ENCODE measurements at regions not wholly inside any gene's neighbourhood (a gene's known extent, or its start where the extent isn't known, plus 50 kb on each side); places are given as distances from the start of the nearest gene placed in this dataset.
A peak's percentile ranks its signal among the peaks of the same experiment; 100 is the strongest.

GRCh38 chr1:62995173-62995572 lies 211.2 kb downstream of the ATG4C start:
- Histone ChIP-seq H3K27me3 (no peaks in the 10 kb centered on the region), H3K4me1 (ENCODE audit: low read depth) (no peaks in the 10 kb centered on the region), H3K27ac (no peak overlapping the region), H3K36me3 (no peaks in the 10 kb centered on the region), H3K4me3 (no peak overlapping the region), H3K9me3 (ENCODE audit: low read depth) (no peaks in the 10 kb centered on the region)
- TF ChIP-seq CTCF (IDR thresholded peaks at IDR 0.05; ENCODE audit: low read depth, low read length): no peak
- DNase-seq (ENCODE audit: low read depth in 1 of 2, low spot score in 1 of 2): no peak

- no peak overlapping the region for H3K4me3 ChIP-seq
- no peaks in the 10 kb centered on the region for H3K4me1 ChIP-seq (ENCODE audit: low read depth)
- no peak for DNase-seq (ENCODE audit: low read depth in 1 of 2, low spot score in 1 of 2)
- no peak overlapping the region for H3K27ac ChIP-seq
- H3K36me3 ChIP-seq: no peaks in the 10 kb centered on the region
- H3K27me3 ChIP-seq: no peaks in the 10 kb centered on the region
- no peaks in the 10 kb centered on the region for H3K9me3 ChIP-seq (ENCODE audit: low read depth)
- no peak for TF ChIP-seq CTCF (IDR thresholded peaks at IDR 0.05; ENCODE audit: low read depth, low read length)
These were observed 214.0 kb downstream of the ATG4C start for GRCh38 chr1:62997884-62998283.

GRCh38 chr1:62998845-62999649 lies 215.1 kb downstream of the ATG4C start:
- TF ChIP-seq CTCF (IDR thresholded peaks at IDR 0.05; ENCODE audit: low read depth, low read length): no peak
- no peaks in the 10 kb centered on the region for H3K4me1 ChIP-seq (ENCODE audit: low read depth)
- no peak overlapping the region for H3K27ac ChIP-seq
- no peaks in the 10 kb centered on the region for H3K27me3 ChIP-seq
- no peak overlapping the region for H3K4me3 ChIP-seq
- H3K36me3 ChIP-seq: no peaks in the 10 kb centered on the region
- DNase-seq (ENCODE audit: low read depth in 1 of 2, low spot score in 1 of 2): no peak
- no peaks in the 10 kb centered on the region for H3K9me3 ChIP-seq (ENCODE audit: low read depth)

- no peaks in the 10 kb centered on the region for H3K4me1 ChIP-seq (ENCODE audit: low read depth)
- DNase-seq (ENCODE audit: low read depth in 1 of 2, low spot score in 1 of 2): no peak
- H3K4me3 ChIP-seq: no peak overlapping the region
- H3K36me3 ChIP-seq: no peaks in the 10 kb centered on the region
- no peaks in the 10 kb centered on the region for H3K27me3 ChIP-seq
- H3K27ac ChIP-seq: no peak overlapping the region
- TF ChIP-seq CTCF (IDR thresholded peaks at IDR 0.05; ENCODE audit: low read depth, low read length): no peak
- no peaks in the 10 kb centered on the region for H3K9me3 ChIP-seq (ENCODE audit: low read depth)
These were observed 216.6 kb downstream of the ATG4C start for GRCh38 chr1:63000508-63000907.

- Histone ChIP-seq H3K36me3 (no peaks in the 10 kb centered on the region), H3K4me3 (no peak overlapping the region), H3K4me1 (ENCODE audit: low read depth) (no peaks in the 10 kb centered on the region), H3K27me3 (no peaks in the 10 kb centered on the region), H3K27ac (no peak overlapping the region), H3K9me3 (ENCODE audit: low read depth) (no peaks in the 10 kb centered on the region)
- peak; percentile 39 to 45 for DNase-seq (ENCODE audit: low read depth in 1 of 2, low spot score in 1 of 2)
- peak; percentile 46 for TF ChIP-seq CTCF (IDR thresholded peaks at IDR 0.05; ENCODE audit: low read depth, low read length)
These were observed 220.9 kb downstream of the ATG4C start for GRCh38 chr1:63004868-63005267.

All from cardiac muscle cell (in vitro differentiated cells and primary cell).